Keratinocyte (primary cell): ENCODE measurements at regions not wholly inside any gene's neighbourhood (a gene's known extent, or its start where the extent isn't known, plus 50 kb on each side); places are given as distances from the start of the nearest gene placed in this dataset.

Experiments
- CTCF ChIP-seq, 3 experiments: IDR thresholded peaks in 1 of 3; conservative IDR thresholded peaks in 1 of 3; optimal IDR thresholded peaks in 1 of 3; 2 replicates in 2 of 3; 3 replicates in 1 of 3; pipeline versions ENCODE3 to v1.5.1; 2011; ENCODE audit warnings: low read length in 3 of 3, mild to moderate bottlenecking in 3 of 3, moderate library complexity in 2 of 3, control low read depth in 1 of 3, inconsistent platforms in 1 of 3; ENCODE audit not compliant: insufficient read depth in 2 of 3; ENCODE audit errors: extremely low read depth in 1 of 3
- EZH2 ChIP-seq: IDR thresholded peaks from one replicate; pipeline ENCODE4 v1.6.1; 2012; ENCODE audit warnings: inconsistent platforms, mild to moderate bottlenecking, low read length, moderate library complexity

GRCh38 chr6:14212020-14212419 is 94.4 kb downstream of the CD83 start:
- TF ChIP-seq CTCF (optimal IDR thresholded peaks at IDR 0.05 in 1 of 3, IDR thresholded peaks at IDR 0.05 in 1 of 3, conservative IDR thresholded peaks at IDR 0.05 in 1 of 3; ENCODE audit: extremely low read depth in 1 of 3, insufficient read depth in 2 of 3, low read length in 3 of 3) (no peak), EZH2 (no peak)
